Stomach (tissue), 4 donors: ENCODE measurements at regions not wholly inside any gene's neighbourhood (a gene's known extent, or its start where the extent isn't known, plus 50 kb on each side); places are given as distances from the start of the nearest gene placed in this dataset.
"Not testable (repeated sequence)": the region's sequence is repeated elsewhere in the genome, so short reads cannot be mapped to it uniquely, and the experiment has no call there.

Experiments
- EP300 ChIP-seq: sonication (generic); formaldehyde crosslinking; IDR thresholded peaks from one replicate; pipeline ENCODE4 v1.6.1; 2017; ENCODE audit warnings: antibody characterized with exemption
- POLR2A ChIP-seq, 4 donors: fragments of 450-650 bp; IDR thresholded peaks; one replicate each; pipeline ENCODE4 v1.6.1; 2016; ENCODE audit warnings: antibody characterized with exemption in 4 of 4, control low read depth in 2 of 4, mild to moderate bottlenecking in 1 of 4, moderate library complexity in 1 of 4
- POLR2AphosphoS5 ChIP-seq, 3 donors: sonication (generic); formaldehyde crosslinking; IDR thresholded peaks; one replicate each; pipeline ENCODE4 v1.6.1; 2016; ENCODE audit warnings: antibody characterized with exemption in 3 of 3
- TF ChIP-seq, protein P1 (sequence below), 7 experiments: fragments of 450-650 bp in 4 of 7; fragments of 200-600 bp in 3 of 7; sonication (generic) in 3 of 7; IDR thresholded peaks; one replicate each; pipeline ENCODE4 v1.5.1; 2016 to 2019; ENCODE audit warnings: antibody characterized with exemption in 7 of 7, control low read depth in 2 of 7, mild to moderate bottlenecking in 1 of 7

- TF ChIP-seq, protein P1, sequence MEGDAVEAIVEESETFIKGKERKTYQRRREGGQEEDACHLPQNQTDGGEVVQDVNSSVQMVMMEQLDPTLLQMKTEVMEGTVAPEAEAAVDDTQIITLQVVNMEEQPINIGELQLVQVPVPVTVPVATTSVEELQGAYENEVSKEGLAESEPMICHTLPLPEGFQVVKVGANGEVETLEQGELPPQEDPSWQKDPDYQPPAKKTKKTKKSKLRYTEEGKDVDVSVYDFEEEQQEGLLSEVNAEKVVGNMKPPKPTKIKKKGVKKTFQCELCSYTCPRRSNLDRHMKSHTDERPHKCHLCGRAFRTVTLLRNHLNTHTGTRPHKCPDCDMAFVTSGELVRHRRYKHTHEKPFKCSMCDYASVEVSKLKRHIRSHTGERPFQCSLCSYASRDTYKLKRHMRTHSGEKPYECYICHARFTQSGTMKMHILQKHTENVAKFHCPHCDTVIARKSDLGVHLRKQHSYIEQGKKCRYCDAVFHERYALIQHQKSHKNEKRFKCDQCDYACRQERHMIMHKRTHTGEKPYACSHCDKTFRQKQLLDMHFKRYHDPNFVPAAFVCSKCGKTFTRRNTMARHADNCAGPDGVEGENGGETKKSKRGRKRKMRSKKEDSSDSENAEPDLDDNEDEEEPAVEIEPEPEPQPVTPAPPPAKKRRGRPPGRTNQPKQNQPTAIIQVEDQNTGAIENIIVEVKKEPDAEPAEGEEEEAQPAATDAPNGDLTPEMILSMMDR (IDR thresholded peaks at IDR 0.05), result not testable (repeated sequence)
- not testable (repeated sequence) for TF ChIP-seq EP300; POLR2AphosphoS5 (IDR thresholded peaks at IDR 0.05); POLR2A (IDR thresholded peaks at IDR 0.05)
These were observed 156.8 kb upstream of the NPAP1 start for GRCh38 chr15:24518772-24519171.
